Colonic mucosa (tissue), 4 donors: ENCODE measurements at regions not wholly inside any gene's neighbourhood (a gene's known extent, or its start where the extent isn't known, plus 50 kb on each side); places are given as distances from the start of the nearest gene placed in this dataset.

Experiments used
- DNase-seq: peaks from one replicate; pipeline ENCODE4 v3.0.0-alpha.2; 2020
- H3K27ac ChIP-seq: fragments of 200-600 bp; one replicate; pipeline ENCODE4 v1.8.0; 2021
- H3K27me3 ChIP-seq: fragments of 200-600 bp; one replicate; pipeline ENCODE4 v1.8.0; 2021
- H3K36me3 ChIP-seq: fragments of 200-600 bp; one replicate; pipeline ENCODE4 v1.8.0; 2021
- H3K4me1 ChIP-seq: fragments of 200-600 bp; one replicate; pipeline ENCODE4 v1.8.0; 2021; ENCODE audit warnings: mild to moderate bottlenecking
- H3K4me3 ChIP-seq: fragments of 200-600 bp; one replicate; pipeline ENCODE4 v1.8.0; 2021
- H3K9ac ChIP-seq, 2 donors: one replicate each; pipeline ENCODE4 v1.7.0; 2013; ENCODE audit warnings: control low read depth in 2 of 2, low read depth in 2 of 2, low read length in 2 of 2
- H3K9me3 ChIP-seq: fragments of 200-600 bp; one replicate; pipeline ENCODE4 v1.8.0; 2021
- intact Hi-C: fragments of 100-400 bp; cut with DNase I; formaldehyde crosslinking; loops from one replicate; pipeline ENCODE4 v1.14.1; 2022
- TF ChIP-seq, protein P1 (sequence below): fragments of 200-600 bp; IDR thresholded peaks from one replicate; pipeline ENCODE4 v1.8.0; 2022; ENCODE audit warnings: antibody characterized with exemption, mild to moderate bottlenecking
- donor health status: healthy.
- donor health status: DM: no; HTN: no; CAD: no.
- donor health status: DM: no; HTN: no; CAD: no.

DNA sequence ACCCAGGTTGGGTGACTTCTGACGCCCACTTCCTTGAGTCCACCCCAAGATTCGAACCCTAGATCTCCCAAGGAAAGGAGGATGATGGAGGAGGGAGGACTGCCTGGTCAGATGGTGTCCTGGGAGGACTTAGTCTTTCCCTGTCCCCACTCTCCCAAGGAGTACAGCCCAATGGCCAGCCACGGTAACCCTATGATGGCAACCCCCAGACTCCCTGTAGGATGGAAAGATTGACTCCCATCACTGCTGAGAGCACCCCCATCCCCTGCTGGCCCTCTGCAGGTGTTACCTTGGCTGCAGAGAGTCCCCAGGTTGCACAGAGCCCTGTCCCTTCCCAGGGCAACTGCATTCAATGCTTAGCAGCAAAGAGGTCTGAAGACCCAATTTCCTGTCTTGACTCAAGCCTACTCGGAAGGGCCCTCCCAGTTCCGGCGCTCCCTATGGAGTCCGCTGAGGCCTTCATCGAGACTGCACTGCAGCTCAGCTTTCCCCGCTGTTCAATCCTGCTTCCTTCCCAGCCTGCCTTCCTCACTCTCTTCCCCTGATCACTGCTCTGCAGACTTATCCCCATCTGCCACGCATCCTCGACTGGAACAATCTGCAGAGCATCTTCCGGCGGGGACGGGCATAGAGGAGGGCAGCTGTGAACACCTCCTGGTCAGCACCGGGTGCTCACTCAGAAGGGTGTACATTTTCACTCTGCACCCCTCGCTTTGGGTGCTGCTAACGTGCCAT lies 50.8 kb upstream of the OCM2 start:
- Histone ChIP-seq H3K27ac (no peak overlapping the region), H3K4me3 (no peak overlapping the region), H3K4me1 (no peaks in the 10 kb centered on the region), H3K9me3 (no peaks in the 10 kb centered on the region), H3K27me3 (no peaks in the 10 kb centered on the region), H3K36me3 (no peaks in the 10 kb centered on the region), H3K9ac (no peak overlapping the region)
- DNase-seq: no peak
- TF ChIP-seq, protein P1, sequence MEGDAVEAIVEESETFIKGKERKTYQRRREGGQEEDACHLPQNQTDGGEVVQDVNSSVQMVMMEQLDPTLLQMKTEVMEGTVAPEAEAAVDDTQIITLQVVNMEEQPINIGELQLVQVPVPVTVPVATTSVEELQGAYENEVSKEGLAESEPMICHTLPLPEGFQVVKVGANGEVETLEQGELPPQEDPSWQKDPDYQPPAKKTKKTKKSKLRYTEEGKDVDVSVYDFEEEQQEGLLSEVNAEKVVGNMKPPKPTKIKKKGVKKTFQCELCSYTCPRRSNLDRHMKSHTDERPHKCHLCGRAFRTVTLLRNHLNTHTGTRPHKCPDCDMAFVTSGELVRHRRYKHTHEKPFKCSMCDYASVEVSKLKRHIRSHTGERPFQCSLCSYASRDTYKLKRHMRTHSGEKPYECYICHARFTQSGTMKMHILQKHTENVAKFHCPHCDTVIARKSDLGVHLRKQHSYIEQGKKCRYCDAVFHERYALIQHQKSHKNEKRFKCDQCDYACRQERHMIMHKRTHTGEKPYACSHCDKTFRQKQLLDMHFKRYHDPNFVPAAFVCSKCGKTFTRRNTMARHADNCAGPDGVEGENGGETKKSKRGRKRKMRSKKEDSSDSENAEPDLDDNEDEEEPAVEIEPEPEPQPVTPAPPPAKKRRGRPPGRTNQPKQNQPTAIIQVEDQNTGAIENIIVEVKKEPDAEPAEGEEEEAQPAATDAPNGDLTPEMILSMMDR: no peak
- intact Hi-C loops: no loop called here

DNA sequence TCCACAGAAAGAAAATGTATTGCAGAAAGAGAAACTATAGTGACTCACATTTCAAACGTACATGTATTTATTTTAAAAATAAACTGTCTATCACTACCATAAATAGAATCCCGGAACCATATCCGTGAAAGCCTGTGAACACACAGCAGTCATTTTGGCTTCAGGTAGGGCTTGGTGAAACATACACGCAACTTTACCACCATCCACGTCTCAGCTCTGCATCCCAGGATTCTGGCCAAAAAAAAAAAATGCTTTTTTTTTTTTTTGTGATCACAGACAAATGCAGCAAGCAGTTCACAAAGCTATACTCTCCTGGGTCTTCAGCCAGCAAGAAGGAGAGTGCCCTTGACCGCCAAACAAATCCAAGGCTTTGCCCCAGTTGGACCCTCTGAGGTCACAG lies 56.8 kb upstream of the OCM2 start:
- TF ChIP-seq, protein P1: no peak
- intact Hi-C loops: no loop called here

DNA sequence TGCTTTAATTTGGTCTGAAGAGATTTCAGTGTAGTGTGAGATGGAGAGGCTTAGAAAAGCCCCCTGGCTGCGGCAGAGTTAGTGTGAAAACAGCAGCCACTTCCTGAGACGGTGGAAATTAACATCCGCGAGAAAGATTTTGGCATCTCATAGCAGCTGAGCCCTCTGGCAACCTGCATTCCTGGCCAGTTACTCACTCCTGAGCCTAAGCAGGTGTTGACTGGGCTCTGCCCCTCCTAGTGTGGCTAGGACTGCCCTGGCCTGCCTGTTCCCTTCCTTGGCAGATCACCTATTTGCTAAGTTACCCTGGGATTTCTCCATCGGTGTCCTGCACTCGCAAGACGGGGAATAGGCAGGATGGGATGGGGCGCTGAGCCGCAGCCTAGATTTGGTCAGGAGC lies 57.6 kb upstream of the LMTK2 start:
- intact Hi-C loops: no loop called here

More for the DNA sequence above, 56.8 kb upstream of the OCM2 start:
- Histone ChIP-seq H3K27ac (no peak overlapping the region), H3K9me3 (no peaks in the 10 kb centered on the region), H3K4me3 (no peak overlapping the region), H3K27me3 (no peaks in the 10 kb centered on the region), H3K36me3 (no peaks in the 10 kb centered on the region), H3K4me1 (no peaks in the 10 kb centered on the region), H3K9ac (no peak overlapping the region)
- no peak for DNase-seq

DNA sequence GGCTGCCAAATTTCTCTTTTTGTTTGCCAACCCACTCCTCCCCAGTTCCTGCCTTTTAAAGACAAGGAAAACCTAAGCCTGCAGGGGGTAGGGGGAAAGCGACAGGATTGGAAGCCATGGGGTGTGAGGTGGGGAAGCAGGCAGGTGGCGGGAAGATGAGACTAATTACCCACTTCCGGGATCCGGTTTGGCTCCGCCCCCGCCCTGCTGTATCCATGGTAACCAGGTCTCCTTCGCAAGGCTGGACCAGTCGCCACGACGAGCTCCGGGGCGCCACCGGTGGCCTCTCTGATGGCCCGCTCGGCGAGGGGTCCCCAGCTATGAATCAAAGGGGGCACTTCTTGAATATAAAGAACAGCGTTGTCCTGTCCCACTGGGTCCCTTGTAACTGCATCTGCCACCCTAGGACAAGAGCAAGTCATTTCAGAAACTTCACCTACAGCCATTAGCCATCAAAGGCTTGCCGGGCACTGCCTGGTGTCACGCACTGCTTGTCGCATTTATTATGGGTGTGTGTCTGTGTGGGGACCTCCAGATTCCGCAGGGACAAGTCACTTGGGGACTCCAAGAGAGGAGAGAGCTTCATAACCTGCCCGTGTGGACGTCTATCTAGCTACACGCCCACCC lies 55.4 kb upstream of the LMTK2 start:
- H3K9me3 ChIP-seq: no peaks in the 10 kb centered on the region
- peak overlapping the region in 1 of 2 donors; percentile 12 for H3K9ac ChIP-seq
- H3K27ac ChIP-seq: no peak overlapping the region
- no peak overlapping the region for H3K4me3 ChIP-seq
- TF ChIP-seq, protein P1: no peak
- intact Hi-C loops: no loop called here
- H3K36me3 ChIP-seq: no peaks in the 10 kb centered on the region
- peak; percentile 42 for DNase-seq
- H3K27me3 ChIP-seq: no peaks in the 10 kb centered on the region
- no peaks in the 10 kb centered on the region for H3K4me1 ChIP-seq

More for the DNA sequence above, 57.6 kb upstream of the LMTK2 start:
- no peak for DNase-seq
- Histone ChIP-seq H3K9me3 (no peaks in the 10 kb centered on the region), H3K36me3 (no peaks in the 10 kb centered on the region), H3K4me3 (no peak overlapping the region), H3K27ac (no peak overlapping the region), H3K4me1 (no peaks in the 10 kb centered on the region), H3K9ac (no peak overlapping the region), H3K27me3 (no peaks in the 10 kb centered on the region)
- TF ChIP-seq, protein P1: no peak

DNA sequence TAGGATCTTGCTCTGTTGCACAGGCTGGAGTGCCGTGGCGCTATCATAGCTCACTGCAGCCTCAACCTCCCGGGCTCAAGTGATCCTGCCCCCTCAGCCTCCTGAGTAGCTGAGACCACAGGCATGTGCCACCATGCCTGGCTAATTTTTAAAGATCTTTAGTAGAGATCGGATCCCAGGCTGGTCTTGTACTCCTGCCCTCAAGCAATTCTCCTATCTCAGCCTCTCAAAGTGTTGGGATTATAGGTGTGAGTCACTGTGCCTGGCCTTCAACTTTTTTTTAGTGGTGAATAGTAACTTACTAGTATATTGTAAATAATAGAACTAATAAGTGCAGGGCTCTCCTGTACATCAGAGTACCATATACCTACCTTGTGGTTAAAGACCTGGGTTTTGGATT lies 52.1 kb upstream of the LMTK2 start:
- no peak for DNase-seq
- TF ChIP-seq, protein P1: no peak

More for the DNA sequence above, 52.1 kb upstream of the LMTK2 start:
- no peaks in the 10 kb centered on the region for H3K9me3 ChIP-seq
- H3K27me3 ChIP-seq: no peaks in the 10 kb centered on the region
- H3K36me3 ChIP-seq: no peaks in the 10 kb centered on the region
- intact Hi-C loops: no loop called here
- no peak overlapping the region for H3K9ac ChIP-seq
- no peak overlapping the region for H3K4me3 ChIP-seq
- no peak overlapping the region for H3K27ac ChIP-seq
- H3K4me1 ChIP-seq: no peaks in the 10 kb centered on the region
